ENCODE measurements at regions not wholly inside any gene's neighbourhood (a gene's known extent, or its start where the extent isn't known, plus 50 kb on each side); places are given as distances from the start of the nearest gene placed in this dataset.
"Not testable (repeated sequence)": the region's sequence is repeated elsewhere in the genome, so short reads cannot be mapped to it uniquely, and the experiment has no call there.

- POLR2A ChIA-PET (ENCODE audit: low non-redundant PET): no interaction called here
- no peak for TF ChIP-seq CTCF (conservative IDR thresholded peaks at IDR 0.05; ENCODE audit: low read depth)
- H3K27ac ChIP-seq: no peak overlapping the region
- DNase-seq (ENCODE audit: low spot score): no peak
- CTCF ChIA-PET: no interaction called here
Observed at GRCh38 chr4:94076498-94076897, 131.2 kb upstream of the SMARCAD1 start.

- POLR2A ChIA-PET (ENCODE audit: low non-redundant PET): no interaction called here
Observed at GRCh38 chr4:94084155-94084554, 123.5 kb upstream of the SMARCAD1 start.

DNA sequence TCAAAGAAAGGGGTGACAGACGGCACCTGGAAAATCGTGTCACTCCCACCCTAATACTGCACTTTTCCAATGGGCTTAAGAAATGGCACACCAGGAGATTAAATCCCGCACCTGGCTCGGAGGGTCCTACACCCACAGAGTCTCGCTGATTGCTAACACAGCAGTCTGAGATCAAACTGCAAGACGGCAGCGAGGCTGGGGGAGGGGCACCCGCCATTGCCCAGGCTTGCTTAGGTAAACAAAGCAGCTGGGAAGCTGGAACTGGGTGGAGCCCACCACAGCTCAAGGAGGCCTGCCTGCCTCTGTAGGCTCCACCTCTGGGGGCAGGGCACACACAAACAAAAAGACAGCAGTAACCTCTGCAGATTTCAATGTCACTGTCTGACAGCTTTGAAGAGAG is 108.5 kb upstream of the SMARCAD1 start:
- DNase-seq (ENCODE audit: low spot score); CTCF ChIA-PET; H3K27ac ChIP-seq; POLR2A ChIA-PET (ENCODE audit: low non-redundant PET): not testable (repeated sequence)

More at GRCh38 chr4:94084155-94084554, 123.5 kb upstream of the SMARCAD1 start:
- no peak overlapping the region for H3K27ac ChIP-seq
- TF ChIP-seq CTCF (conservative IDR thresholded peaks at IDR 0.05; ENCODE audit: low read depth): no peak
- DNase-seq (ENCODE audit: low spot score): no peak
- CTCF ChIA-PET: interaction anchor here (0.6 kb wide), 1 partner anchor 14 kb away, joined by 3 read pairs; no protein-coding TSS in a partner anchor

- DNase-seq (ENCODE audit: low spot score): no peak
- no peak overlapping the region for H3K27ac ChIP-seq
- ChIA-PET CTCF (no interaction called here), POLR2A (ENCODE audit: low non-redundant PET) (no interaction called here)
- TF ChIP-seq CTCF (conservative IDR thresholded peaks at IDR 0.05; ENCODE audit: low read depth): no peak
Observed at GRCh38 chr4:94112644-94113043, 95.0 kb upstream of the SMARCAD1 start.

GRCh38 chr4:94115687-94116086 is 92.0 kb upstream of the SMARCAD1 start:
- CTCF ChIA-PET: no interaction called here
- no peak for TF ChIP-seq CTCF (conservative IDR thresholded peaks at IDR 0.05; ENCODE audit: low read depth)
- POLR2A ChIA-PET (ENCODE audit: low non-redundant PET): no interaction called here
- no peak overlapping the region for H3K27ac ChIP-seq
- DNase-seq (ENCODE audit: low spot score): no peak

DNA sequence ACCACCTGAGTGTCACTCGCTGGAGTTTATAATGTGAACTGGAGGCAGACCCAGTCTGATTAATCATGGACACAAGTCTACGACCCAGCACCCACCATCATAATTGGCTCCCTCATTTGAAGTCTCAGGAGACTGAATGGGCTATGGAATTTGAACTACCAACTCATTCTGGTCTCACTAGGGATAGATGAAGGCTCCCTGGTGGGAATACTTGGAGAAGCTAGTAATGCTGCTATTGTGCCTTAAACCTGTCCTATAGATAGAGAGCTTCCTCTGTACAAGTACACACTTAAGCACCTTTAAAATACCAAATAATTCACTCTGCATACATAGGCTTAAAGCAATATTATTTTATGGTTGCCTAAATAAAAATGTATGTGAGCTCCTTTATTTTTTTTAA is 90.8 kb upstream of the SMARCAD1 start:
- TF ChIP-seq CTCF (conservative IDR thresholded peaks at IDR 0.05; ENCODE audit: low read depth): no peak
- POLR2A ChIA-PET (ENCODE audit: low non-redundant PET): no interaction called here

GRCh38 chr4:94126669-94127068 is 81.0 kb upstream of the SMARCAD1 start:
- POLR2A ChIA-PET (ENCODE audit: low non-redundant PET): no interaction called here
- CTCF ChIA-PET: interaction anchor here (0.5 to 1.5 kb wide), 4 partner anchors 133 to 991 kb away, joined by 3 to 7 read pairs (median 4); no protein-coding TSS in a partner anchor
- DNase-seq (ENCODE audit: low spot score): no peak
- H3K27ac ChIP-seq: no peak overlapping the region
- TF ChIP-seq CTCF (conservative IDR thresholded peaks at IDR 0.05; ENCODE audit: low read depth): no peak; the same call in 1 of the 2 replicates

More for the DNA sequence above, 90.8 kb upstream of the SMARCAD1 start:
- no peak for DNase-seq (ENCODE audit: low spot score)
- H3K27ac ChIP-seq: no peak overlapping the region
- CTCF ChIA-PET: no interaction called here
